ENCODE measurements at regions not wholly inside any gene's neighbourhood (a gene's known extent, or its start where the extent isn't known, plus 50 kb on each side); places are given as distances from the start of the nearest gene placed in this dataset.

DNA sequence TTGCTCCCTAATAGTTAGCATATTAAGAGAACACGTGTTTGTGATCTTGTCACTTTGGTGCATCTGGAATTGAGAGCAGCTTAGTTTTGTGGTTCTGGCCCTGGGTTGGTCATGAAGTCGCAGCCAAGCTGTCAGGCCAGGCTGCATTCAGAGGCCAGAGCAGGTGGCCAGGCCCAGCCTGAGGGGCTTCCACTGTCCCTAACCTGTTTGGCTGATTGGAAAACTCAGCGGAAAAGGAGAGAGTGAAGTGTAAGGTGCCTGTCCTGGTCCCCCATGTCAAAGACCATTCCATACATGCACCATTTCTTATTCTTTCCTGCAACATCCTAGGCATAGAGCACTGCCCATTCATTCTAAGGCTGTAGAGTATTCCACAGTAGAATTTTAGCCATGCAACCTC lies 111.5 kb upstream of the IGLL5 start:
- TF ChIP-seq, protein P1, sequence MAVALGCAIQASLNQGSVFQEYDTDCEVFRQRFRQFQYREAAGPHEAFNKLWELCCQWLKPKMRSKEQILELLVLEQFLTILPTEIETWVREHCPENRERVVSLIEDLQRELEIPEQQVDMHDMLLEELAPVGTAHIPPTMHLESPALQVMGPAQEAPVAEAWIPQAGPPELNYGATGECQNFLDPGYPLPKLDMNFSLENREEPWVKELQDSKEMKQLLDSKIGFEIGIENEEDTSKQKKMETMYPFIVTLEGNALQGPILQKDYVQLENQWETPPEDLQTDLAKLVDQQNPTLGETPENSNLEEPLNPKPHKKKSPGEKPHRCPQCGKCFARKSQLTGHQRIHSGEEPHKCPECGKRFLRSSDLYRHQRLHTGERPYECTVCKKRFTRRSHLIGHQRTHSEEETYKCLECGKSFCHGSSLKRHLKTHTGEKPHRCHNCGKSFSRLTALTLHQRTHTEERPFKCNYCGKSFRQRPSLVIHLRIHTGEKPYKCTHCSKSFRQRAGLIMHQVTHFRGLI (tag by site-specific recombination; IDR thresholded peaks at IDR 0.05), result no peak
- TF ChIP-seq ZNF473 (tag by site-specific recombination; IDR thresholded peaks at IDR 0.05), result no peak

All from HEK293 (cell line).